GM06990 (cell line): ENCODE measurements at regions not wholly inside any gene's neighbourhood (a gene's known extent, or its start where the extent isn't known, plus 50 kb on each side); places are given as distances from the start of the nearest gene placed in this dataset.

Experiments
- DNase-seq: peaks from one replicate; pipeline ENCODE4 v3.0.0-alpha.2; 2011; ENCODE audit not compliant: insufficient read length; ENCODE audit errors: extremely low read depth
- H3K27me3 ChIP-seq: replicated peaks from 2 replicates; pipeline ENCODE4 v1.6.0; 2011; ENCODE audit warnings: low read length; ENCODE audit not compliant: control insufficient read depth, insufficient read depth
- H3K36me3 ChIP-seq: 2 replicates; pipeline ENCODE4 v1.5.1; 2011; ENCODE audit warnings: low read length; ENCODE audit not compliant: control insufficient read depth, insufficient read depth
- H3K4me3 ChIP-seq: replicated peaks from 2 replicates; pipeline ENCODE4 v1.5.1; 2011; ENCODE audit warnings: low read depth, mild to moderate bottlenecking, control low read depth, low read length
- TF ChIP-seq, protein P1 (sequence below): IDR thresholded peaks from 2 replicates; pipeline ENCODE4 v1.5.1; 2011; ENCODE audit warnings: low read length, control low read depth, mild to moderate bottlenecking, inconsistent platforms; ENCODE audit not compliant: insufficient read depth, poor library complexity, severe bottlenecking

DNA sequence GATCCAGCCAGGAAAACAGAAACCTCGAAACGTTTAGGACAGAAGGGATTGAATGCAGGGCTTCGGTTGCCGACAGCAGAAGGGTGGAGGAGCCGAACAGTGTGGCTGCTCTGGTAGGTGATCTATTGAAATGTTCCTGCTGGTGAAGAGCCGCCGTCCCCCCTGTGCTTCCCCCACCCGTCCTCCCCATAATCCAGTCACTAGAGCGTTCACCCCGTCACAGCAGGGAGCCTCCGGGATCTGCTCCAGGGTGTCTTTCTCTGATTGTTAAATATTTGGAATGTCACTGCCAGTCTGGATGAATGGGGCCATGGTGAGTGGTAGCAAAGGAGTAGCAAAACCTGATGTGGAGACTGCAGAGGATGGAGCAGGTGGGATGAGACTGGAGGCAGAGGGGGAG is 255.1 kb upstream of the CSF3R start:
- Histone ChIP-seq H3K27me3 (no peaks in the 10 kb centered on the region; the same call in 1 of the 2 replicates), H3K4me3 (no peak overlapping the region), H3K36me3 (no peaks in the 10 kb centered on the region)
- TF ChIP-seq, protein P1, sequence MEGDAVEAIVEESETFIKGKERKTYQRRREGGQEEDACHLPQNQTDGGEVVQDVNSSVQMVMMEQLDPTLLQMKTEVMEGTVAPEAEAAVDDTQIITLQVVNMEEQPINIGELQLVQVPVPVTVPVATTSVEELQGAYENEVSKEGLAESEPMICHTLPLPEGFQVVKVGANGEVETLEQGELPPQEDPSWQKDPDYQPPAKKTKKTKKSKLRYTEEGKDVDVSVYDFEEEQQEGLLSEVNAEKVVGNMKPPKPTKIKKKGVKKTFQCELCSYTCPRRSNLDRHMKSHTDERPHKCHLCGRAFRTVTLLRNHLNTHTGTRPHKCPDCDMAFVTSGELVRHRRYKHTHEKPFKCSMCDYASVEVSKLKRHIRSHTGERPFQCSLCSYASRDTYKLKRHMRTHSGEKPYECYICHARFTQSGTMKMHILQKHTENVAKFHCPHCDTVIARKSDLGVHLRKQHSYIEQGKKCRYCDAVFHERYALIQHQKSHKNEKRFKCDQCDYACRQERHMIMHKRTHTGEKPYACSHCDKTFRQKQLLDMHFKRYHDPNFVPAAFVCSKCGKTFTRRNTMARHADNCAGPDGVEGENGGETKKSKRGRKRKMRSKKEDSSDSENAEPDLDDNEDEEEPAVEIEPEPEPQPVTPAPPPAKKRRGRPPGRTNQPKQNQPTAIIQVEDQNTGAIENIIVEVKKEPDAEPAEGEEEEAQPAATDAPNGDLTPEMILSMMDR = no peak
- DNase-seq = no peak

DNA sequence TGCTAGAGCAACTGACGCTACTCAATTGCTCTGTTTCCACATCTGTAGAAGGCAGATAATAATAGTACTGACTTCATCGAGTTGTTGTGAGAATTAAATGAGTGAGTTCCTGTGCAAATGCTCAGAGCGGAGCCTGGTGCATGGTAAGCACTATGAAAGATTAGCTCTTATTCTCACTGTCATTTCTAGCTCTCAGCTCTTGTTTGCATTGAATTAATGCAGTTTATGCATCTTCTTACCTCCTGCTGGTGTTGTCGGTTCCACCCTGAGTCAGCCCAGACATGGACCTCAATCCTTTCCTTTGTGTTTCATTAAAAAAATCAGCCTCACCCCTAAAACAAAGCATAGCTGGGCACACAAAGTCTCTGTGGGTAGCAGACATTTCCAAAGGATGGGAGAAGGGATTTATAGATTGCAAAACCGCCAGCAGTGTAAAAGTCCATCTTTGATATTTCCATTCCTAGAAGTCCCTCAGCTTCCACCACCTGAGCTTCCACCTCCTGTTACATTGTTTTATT is 254.4 kb upstream of the CSF3R start:
- TF ChIP-seq, protein P1 = no peak
- Histone ChIP-seq H3K36me3 (no peaks in the 10 kb centered on the region), H3K4me3 (no peak overlapping the region), H3K27me3 (no peaks in the 10 kb centered on the region)
- DNase-seq = no peak

DNA sequence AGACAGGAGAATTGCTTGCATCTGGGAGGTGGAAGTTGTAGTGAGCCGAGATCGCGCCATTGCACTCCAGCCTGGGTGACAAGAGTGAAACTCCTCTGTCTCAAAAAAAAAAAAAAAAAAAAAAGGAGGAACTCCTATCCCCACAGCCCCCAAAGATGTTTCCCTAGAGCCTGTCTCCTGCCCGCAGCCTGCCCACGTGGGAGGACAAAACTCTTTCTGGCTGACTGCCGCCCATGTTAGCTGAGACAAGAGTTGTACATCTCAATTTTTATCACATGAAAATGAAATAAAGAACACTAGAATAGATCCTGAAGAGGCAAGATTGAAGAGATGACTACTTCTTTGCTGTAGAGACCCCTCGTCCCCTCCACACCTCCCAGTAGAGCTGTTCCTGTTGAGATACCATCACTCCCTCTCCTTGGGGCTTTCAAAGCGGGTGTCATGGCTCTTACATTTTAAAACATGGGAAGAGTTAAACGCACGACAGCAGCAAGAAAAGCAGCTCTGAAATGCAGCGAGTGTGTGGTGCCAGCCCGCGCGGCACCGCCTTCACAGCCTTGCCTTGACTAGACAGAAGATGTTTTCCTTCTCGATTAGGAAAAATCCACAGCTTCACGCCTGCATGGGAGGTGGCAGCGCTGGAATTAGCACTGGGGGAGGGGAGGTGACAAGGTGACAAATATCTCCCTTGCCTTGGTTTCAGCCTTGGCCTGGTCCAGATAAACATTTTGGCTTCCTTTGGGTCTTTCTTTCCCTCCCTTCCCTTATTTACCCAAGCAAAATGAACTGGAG is 253.4 kb upstream of the CSF3R start:
- DNase-seq = no peak
- TF ChIP-seq, protein P1 = no peak
- H3K36me3 ChIP-seq = no peaks in the 10 kb centered on the region
- no peaks in the 10 kb centered on the region for H3K27me3 ChIP-seq
- H3K4me3 ChIP-seq = no peak overlapping the region

DNA sequence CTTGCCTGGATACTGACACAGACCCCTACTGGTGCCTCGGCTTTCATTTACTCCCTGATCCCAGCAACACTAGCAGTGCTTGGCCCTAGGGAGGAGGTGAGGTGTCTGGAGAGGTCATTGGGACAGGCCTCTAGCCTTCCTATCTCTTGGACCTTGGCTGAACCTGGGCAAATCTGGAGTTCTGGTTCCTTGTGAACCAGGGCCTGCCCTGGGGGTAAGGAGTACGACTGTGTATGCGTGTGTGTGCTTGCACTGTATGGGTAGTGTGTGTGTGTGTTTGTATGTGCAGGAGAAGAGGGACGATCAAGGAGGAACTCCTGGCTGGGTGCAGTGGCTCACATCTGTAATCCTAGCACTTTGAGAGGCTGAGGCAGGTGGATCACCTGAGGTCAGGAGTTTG is 252.7 kb upstream of the CSF3R start:
- no peak for DNase-seq
- Histone ChIP-seq H3K4me3 (no peak overlapping the region), H3K27me3 (no peaks in the 10 kb centered on the region; the same call in none of the 2 replicates), H3K36me3 (no peaks in the 10 kb centered on the region)
- TF ChIP-seq, protein P1 = no peak

DNA sequence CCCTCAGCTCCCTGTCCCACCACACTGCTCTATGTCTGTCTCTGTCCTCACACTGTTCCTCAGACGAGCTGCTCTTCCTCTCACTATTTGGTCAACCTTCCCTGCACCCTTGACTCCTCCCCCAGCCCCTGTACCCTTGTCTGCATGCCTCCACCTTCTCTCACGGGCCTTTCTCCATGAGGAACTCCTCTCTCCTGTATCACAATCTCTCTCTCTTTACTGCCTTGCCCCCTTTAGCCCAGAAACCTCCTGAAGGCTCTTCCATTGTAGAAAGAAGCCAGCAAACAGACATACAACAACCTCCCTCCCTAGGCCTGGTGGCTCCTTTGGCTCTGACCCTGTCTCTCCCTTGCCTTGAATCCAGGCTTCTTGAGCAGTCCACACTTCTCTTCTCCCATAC is 251.6 kb upstream of the CSF3R start:
- no peaks in the 10 kb centered on the region for H3K36me3 ChIP-seq
- no peaks in the 10 kb centered on the region; the same call in none of the 2 replicates for H3K27me3 ChIP-seq
- H3K4me3 ChIP-seq = no peak overlapping the region
- TF ChIP-seq, protein P1 = no peak
- no peak for DNase-seq

DNA sequence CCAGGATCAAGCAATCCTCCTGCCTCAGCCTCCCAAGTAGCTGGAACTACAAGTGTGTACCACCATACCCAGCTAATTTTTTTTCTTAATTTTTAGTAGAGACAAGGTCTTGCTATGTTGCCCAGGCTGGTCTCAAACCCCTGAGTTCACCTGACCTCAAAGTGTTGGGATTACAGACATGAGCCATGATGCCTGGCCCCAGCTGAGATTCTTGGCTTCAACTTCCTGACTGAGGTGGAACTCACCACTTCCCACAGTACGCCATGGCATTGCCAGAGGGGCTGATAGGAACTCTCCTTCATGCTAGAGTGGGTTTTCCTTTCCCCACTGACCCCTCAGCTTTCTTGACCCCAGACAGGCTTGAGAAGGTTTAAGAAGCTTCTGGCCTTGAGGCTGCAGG is 251.0 kb upstream of the CSF3R start:
- no peak for DNase-seq
- no peaks in the 10 kb centered on the region; the same call in none of the 2 replicates for H3K27me3 ChIP-seq
- H3K4me3 ChIP-seq = no peak overlapping the region
- TF ChIP-seq, protein P1 = no peak
- H3K36me3 ChIP-seq = no peaks in the 10 kb centered on the region
